ENCODE measurements at regions not wholly inside any gene's neighbourhood (a gene's known extent, or its start where the extent isn't known, plus 50 kb on each side); places are given as distances from the start of the nearest gene placed in this dataset.

GRCh38 chr17:71484546-71484945 is 636.3 kb upstream of the SOX9 start (continued):
- no peak for TF ChIP-seq TAF7 (optimal IDR thresholded peaks at IDR 0.05; ENCODE audit: borderline replicate concordance, low read depth, low read length)
